GM12864 (cell line): ENCODE measurements at regions not wholly inside any gene's neighbourhood (a gene's known extent, or its start where the extent isn't known, plus 50 kb on each side); places are given as distances from the start of the nearest gene placed in this dataset.

Experiments used
- DNase-seq: peaks from one replicate; pipeline ENCODE4 v3.0.0-alpha.2; 2011; ENCODE audit warnings: low read depth
- H3K4me3 ChIP-seq: 2 replicates; pipeline ENCODE4 v1.5.1; 2011; ENCODE audit warnings: mild to moderate bottlenecking, low read depth, low read length, control low read depth
- TF ChIP-seq, protein P1 (sequence below): IDR thresholded peaks from 2 replicates; pipeline ENCODE4 v1.5.1; 2011; ENCODE audit warnings: low read depth, mild to moderate bottlenecking, moderate library complexity, low read length, control low read depth, inconsistent platforms; ENCODE audit errors: missing control alignments

DNA sequence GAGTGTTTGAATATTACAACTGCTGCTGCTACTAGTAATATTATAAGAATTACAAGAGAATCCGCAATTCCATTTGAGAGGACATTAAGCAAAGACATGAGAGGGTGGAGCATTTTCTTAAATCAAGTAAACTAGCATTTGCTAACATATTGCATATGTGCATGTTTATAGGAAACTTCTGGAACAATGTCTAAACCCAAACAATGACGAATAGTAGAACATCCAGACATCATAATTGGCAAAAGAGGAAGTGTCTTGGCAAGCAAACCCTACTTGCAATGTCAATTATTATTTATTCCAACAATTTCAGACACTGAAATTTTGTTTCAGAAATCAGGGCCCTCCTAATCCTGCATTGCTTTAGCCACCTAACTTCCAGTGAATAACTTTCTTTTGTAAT lies 1155.3 kb upstream of the GJE1 start:
- no peak for DNase-seq
- TF ChIP-seq, protein P1, sequence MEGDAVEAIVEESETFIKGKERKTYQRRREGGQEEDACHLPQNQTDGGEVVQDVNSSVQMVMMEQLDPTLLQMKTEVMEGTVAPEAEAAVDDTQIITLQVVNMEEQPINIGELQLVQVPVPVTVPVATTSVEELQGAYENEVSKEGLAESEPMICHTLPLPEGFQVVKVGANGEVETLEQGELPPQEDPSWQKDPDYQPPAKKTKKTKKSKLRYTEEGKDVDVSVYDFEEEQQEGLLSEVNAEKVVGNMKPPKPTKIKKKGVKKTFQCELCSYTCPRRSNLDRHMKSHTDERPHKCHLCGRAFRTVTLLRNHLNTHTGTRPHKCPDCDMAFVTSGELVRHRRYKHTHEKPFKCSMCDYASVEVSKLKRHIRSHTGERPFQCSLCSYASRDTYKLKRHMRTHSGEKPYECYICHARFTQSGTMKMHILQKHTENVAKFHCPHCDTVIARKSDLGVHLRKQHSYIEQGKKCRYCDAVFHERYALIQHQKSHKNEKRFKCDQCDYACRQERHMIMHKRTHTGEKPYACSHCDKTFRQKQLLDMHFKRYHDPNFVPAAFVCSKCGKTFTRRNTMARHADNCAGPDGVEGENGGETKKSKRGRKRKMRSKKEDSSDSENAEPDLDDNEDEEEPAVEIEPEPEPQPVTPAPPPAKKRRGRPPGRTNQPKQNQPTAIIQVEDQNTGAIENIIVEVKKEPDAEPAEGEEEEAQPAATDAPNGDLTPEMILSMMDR: no peak
- no peak overlapping the region for H3K4me3 ChIP-seq

DNA sequence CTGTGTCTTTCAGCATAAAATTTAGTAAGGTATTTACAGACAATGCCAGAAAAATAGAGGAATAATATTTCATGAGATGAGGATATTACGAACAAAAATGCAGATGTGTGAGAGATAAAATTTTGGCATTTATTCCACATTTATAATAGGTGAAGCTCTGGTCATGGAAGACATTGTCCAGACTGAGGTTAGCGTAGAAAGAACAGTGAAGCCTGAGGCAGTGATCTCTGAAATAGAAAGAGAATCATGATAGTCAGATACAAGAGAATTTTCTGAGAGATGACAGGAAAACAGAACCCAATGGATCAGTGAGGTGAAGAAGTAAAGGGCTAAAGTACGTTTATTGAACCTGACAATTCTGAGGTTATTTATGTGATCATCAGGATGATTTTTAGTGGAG lies 1155.9 kb upstream of the GJE1 start:
- no peak for DNase-seq
- TF ChIP-seq, protein P1: no peak
- no peak overlapping the region for H3K4me3 ChIP-seq

DNA sequence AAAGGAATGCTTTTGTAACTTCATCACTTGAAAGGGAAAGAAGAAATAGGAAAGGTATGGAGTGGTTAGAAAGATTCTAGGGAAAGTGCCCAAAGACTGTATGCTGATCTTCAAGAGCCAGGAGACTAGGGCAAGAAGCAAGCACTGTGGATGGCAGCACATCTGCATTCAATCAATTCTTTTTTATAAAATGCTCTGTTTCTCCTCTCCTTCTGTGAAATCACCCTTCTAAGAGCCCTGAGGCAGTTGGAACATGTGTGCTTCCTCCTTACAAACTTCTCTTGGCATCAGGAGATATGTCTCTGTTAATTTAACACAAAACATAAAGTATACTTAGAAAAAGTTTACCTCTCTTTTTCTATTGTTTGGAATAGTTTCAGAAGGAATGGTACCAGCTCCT lies 1162.2 kb upstream of the GJE1 start:
- TF ChIP-seq, protein P1: no peak
- no peak for DNase-seq
- H3K4me3 ChIP-seq: no peak overlapping the region

DNA sequence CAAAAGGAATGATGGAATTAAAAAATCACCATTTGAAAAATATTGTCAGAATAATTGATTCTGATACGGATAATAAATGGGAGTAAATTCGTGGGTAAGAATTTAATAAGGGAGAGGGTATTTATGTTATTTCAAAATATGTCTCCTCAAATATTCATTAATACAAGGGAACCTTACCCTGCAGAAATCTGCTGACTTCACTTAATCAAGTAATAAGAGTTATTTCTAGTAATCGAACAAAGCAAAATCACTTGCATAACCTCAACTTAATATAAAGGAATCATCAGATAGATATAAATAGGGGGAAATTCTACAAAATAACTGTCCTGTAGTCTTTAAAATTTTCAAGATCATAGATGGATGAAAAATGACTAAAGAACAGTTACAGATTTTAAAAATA lies 1164.7 kb upstream of the GJE1 start:
- no peak overlapping the region for H3K4me3 ChIP-seq
- no peak for DNase-seq
- TF ChIP-seq, protein P1: no peak

DNA sequence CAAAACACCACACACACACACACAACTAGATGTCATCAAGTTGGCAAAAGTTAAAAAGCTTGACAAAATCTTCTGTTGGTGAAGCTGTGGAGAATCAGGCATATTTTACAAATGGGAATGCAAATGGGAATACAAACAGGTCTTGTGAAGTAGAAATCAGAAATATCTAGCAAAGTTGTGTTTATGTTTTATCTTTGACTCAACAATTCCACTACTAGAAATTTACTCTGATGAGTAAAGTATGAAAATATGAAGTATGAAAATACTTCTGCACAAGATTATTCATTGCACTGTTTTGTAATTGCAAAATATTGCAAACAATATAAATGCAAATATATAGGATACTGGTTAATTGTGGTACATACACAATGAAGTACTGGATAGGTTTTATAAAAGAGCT lies 1166.0 kb upstream of the GJE1 start:
- no peak for DNase-seq
- H3K4me3 ChIP-seq: no peak overlapping the region
- TF ChIP-seq, protein P1: no peak

DNA sequence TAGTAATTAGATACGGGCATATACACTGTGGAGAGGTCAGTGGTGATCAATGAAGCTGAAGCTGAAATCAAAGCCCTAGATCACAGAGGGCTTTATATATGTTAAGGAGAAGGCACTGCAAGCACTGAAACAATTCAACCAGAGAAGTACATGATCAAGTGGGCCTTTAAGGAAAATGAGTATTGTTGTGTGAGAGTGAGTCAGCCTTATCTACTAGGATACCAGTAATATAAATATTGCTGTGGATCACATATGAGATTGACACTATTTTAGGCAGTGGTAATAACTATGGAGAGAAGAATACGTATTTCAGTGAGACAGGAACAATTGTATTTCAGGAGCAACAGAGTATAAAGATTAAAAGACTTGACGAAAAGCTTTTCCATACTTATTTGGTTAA lies 1172.2 kb upstream of the GJE1 start:
- DNase-seq: no peak
- TF ChIP-seq, protein P1: no peak
- no peak overlapping the region for H3K4me3 ChIP-seq

DNA sequence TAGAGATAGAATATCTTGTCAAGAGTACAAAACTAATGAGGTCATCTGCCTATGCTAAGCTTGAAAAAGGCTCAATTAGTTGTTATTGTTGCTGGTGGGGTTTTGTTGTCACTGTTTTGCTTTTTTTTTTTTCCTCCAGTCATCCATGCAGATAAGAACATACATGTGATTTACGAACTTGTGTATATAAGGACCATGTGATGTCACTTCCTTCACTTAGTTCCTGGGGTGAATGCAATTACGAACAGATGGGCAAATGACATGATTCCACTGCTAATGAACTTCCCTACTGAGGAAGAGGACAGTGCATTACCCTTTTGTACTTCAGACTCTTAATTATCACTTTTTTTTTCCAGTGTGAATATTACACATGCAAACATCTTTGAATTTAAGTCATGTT lies 1175.3 kb upstream of the GJE1 start:
- no peak overlapping the region for H3K4me3 ChIP-seq
- DNase-seq: no peak
- TF ChIP-seq, protein P1: no peak
